GM18517 (cell line): ENCODE measurements at regions not wholly inside any gene's neighbourhood (a gene's known extent, or its start where the extent isn't known, plus 50 kb on each side); places are given as distances from the start of the nearest gene placed in this dataset.

ENCODE experiments used
- ATAC-seq: cut with Tn5 transposase; IDR thresholded peaks from one replicate; pipeline ENCODE4 v1.9.1; 2021; ENCODE audit warnings: mild to moderate bottlenecking, moderate library complexity; ENCODE audit not compliant: unreplicated experiment

GRCh38 chr4:176441594-176441993, 121.8 kb downstream of the SPCS3 start:
- ATAC-seq, result no peak

- ATAC-seq, result no peak
These were observed 123.4 kb downstream of the SPCS3 start for GRCh38 chr4:176443117-176443516.

GRCh38 chr4:176443646-176444409, 124.1 kb downstream of the SPCS3 start:
- ATAC-seq, result no peak

GRCh38 chr4:176444741-176445140, 125.0 kb downstream of the SPCS3 start:
- no peak for ATAC-seq

GRCh38 chr4:176448761-176449160, 129.0 kb downstream of the SPCS3 start:
- ATAC-seq, result no peak

- ATAC-seq, result no peak
These were observed 131.7 kb downstream of the SPCS3 start for GRCh38 chr4:176451443-176451842.

GRCh38 chr4:176453079-176453478, 133.3 kb downstream of the SPCS3 start:
- no peak for ATAC-seq

GRCh38 chr4:176453658-176454057, 133.9 kb downstream of the SPCS3 start:
- ATAC-seq, result no peak

GRCh38 chr4:176464748-176465147, 145.0 kb downstream of the SPCS3 start:
- ATAC-seq, result peak; percentile 100

GRCh38 chr4:176467001-176467400, 147.2 kb downstream of the SPCS3 start:
- no peak for ATAC-seq

GRCh38 chr4:176469546-176469945, 149.8 kb downstream of the SPCS3 start:
- no peak for ATAC-seq

- ATAC-seq, result no peak
These were observed 150.9 kb downstream of the SPCS3 start for GRCh38 chr4:176470671-176471070.

GRCh38 chr4:176475067-176475466, 155.3 kb downstream of the SPCS3 start:
- ATAC-seq, result no peak

- no peak for ATAC-seq
These were observed 158.3 kb downstream of the SPCS3 start for GRCh38 chr4:176478076-176478475.

GRCh38 chr4:176479767-176480166, 160.0 kb downstream of the SPCS3 start:
- no peak for ATAC-seq

GRCh38 chr4:176482972-176483371, 163.2 kb downstream of the SPCS3 start:
- ATAC-seq, result no peak

GRCh38 chr4:176484301-176484984, 164.7 kb downstream of the SPCS3 start:
- no peak for ATAC-seq

- ATAC-seq, result no peak
These were observed 169.2 kb downstream of the SPCS3 start for GRCh38 chr4:176489001-176489400.

GRCh38 chr4:176492646-176493302, 173.0 kb downstream of the SPCS3 start:
- peak; percentile 100 for ATAC-seq

GRCh38 chr4:176498617-176499256, 179.0 kb downstream of the SPCS3 start:
- ATAC-seq, result no peak

GRCh38 chr4:176499518-176499917, 179.8 kb downstream of the SPCS3 start:
- ATAC-seq, result no peak
